Pancreas (tissue), 10 donors: ENCODE measurements at regions not wholly inside any gene's neighbourhood (a gene's known extent, or its start where the extent isn't known, plus 50 kb on each side); places are given as distances from the start of the nearest gene placed in this dataset.
A peak's percentile ranks its signal among the peaks of the same experiment; 100 is the strongest.

Experiments used
- ATAC-seq, 4 donors: fragments of 200-7000 bp; cut with Tn5 transposase; one replicate each; pipeline versions ENCODE4 v1.8.0 to v1.9.1; 2020; ENCODE audit warnings: mild to moderate bottlenecking in 4 of 4, moderate library complexity in 4 of 4
- DNase-seq, 6 donors: peaks; one replicate each; pipeline ENCODE4 v3.0.0-alpha.2; 2020
- FAIRE-seq: peaks from 2 replicates; lab custom pipeline; 2012; peaks lifted over from hg19 to GRCh38; lab: Jason Lieb, UNC
- H3K27ac ChIP-seq, 4 donors: fragments of 200-600 bp; sonication (generic); 1 replicate in 3 of 4; 2 replicates in 1 of 4; pipeline versions ENCODE4 v1.5.0 to v1.8.0; 2020
- H3K27me3 ChIP-seq, 4 donors: fragments of 200-600 bp; one replicate each; pipeline ENCODE4 v1.8.0; 2021
- H3K36me3 ChIP-seq, 3 donors: fragments of 200-600 bp; sonication (generic) in 1 of 3; one replicate each; pipeline versions ENCODE4 v1.5.0 to v1.8.0; 2020 to 2021
- H3K4me1 ChIP-seq, 3 donors: fragments of 200-600 bp; one replicate each; pipeline ENCODE4 v1.8.0; 2021
- H3K4me3 ChIP-seq, 4 donors: fragments of 200-600 bp; sonication (generic) in 2 of 4; one replicate each; pipeline versions ENCODE4 v1.5.0 to v1.8.0; 2020 to 2021
- H3K9me3 ChIP-seq, 4 donors: fragments of 200-600 bp; one replicate each; pipeline ENCODE4 v1.8.0; 2021
- WGBS, 2 donors: extraction: QIAGEN DNeasy Blood & Tissue Kit; methylation state at CpG; one replicate each; pipeline ENCODE4 v1.1.7; 2013; 5-methylcytosine and 5-hydroxymethylcytosine counted together
- intact Hi-C, 3 donors: fragments of 100-400 bp; cut with DNase I; formaldehyde crosslinking; loops; one replicate each; pipeline versions ENCODE4 v1.11.1 to v1.14.2; 2022
- TF ChIP-seq, protein P1 (sequence below), 4 donors: fragments of 200-600 bp; sonication (generic) in 3 of 4; IDR thresholded peaks; one replicate each; pipeline versions ENCODE4 v1.5.0 to v1.8.0; 2021; ENCODE audit warnings: antibody characterized with exemption in 4 of 4
- donor health status: healthy with polysubstance abuse.
- donor health status: DM: no; HTN: no; CAD: no; lungs with moderate emphysema.
- donor health status: DM: no; HTN: no; CAD: no.
- donor health status: control.
- donor health status: control.
- donor health status: Bipolar disorder and iron deficiency.
- donor health status: DM: yes; HTN: yes; CAD: no.
- donor health status: DM: no; HTN: no; CAD: no.
- donor health status: DM: no; HTN: no; CAD: no.
- donor health status: DM: yes; HTN: yes; CAD: no.

DNA sequence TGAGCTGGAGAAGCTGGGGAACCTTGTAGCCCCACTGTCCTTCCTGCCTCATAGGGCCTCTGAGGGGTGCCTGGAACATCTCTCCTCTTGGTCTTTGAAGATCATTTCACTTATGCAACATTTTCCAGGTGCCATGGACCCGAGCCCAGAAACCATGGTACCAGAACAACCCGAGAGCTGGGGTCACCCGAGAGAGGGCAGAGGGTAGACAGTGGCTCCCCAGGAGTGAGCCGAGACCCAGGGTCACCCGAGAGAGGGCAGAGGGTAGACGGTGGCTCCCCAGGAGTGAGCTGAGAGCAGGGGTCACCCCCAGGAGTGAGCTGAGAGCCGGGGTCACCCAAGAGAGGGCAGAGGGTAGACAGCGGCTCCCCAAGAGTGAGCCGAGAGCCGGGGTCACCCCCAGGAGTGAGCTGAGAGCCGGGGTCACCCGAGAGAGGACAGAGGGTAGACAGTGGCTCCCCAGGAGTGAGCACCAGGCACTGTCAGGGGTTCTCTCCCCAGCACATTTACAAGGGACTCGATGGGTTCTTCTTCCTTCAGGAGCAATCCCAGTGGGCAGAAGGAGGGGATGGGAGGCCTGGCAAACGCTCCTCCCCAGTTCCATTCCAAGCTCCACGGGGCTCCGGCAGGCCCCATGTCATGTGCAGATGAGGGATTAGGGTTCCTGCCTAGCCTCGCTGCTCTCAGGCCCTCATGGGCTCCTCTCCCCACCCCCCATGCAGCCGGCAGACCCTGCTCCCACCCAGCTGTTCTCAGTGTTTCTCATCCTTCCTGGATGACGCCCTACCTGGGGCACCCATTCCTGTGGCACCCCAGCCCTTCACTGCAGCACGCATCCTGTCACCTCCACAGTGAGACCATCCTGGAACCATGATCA lies 163.5 kb downstream of the RTP5 start:
- Histone ChIP-seq H3K4me3 (no peak overlapping the region), H3K27me3 (no peaks in the 10 kb centered on the region), H3K9me3 (no peaks in the 10 kb centered on the region), H3K4me1 (peaks cover 0 to 4% (median 0%) of the 10 kb centered on the region in 3 donors), H3K27ac (no peak overlapping the region), H3K36me3 (no peaks in the 10 kb centered on the region)
- 80 to 82% methylated on average over 19 to 20 of the region's 20 CpGs for WGBS, 2 donors
- DNase-seq (peak in 1 of 6 donors; percentile 20), ATAC-seq (no peak), FAIRE-seq (no peak)
- intact Hi-C loops, result no loop called here
- TF ChIP-seq, protein P1, sequence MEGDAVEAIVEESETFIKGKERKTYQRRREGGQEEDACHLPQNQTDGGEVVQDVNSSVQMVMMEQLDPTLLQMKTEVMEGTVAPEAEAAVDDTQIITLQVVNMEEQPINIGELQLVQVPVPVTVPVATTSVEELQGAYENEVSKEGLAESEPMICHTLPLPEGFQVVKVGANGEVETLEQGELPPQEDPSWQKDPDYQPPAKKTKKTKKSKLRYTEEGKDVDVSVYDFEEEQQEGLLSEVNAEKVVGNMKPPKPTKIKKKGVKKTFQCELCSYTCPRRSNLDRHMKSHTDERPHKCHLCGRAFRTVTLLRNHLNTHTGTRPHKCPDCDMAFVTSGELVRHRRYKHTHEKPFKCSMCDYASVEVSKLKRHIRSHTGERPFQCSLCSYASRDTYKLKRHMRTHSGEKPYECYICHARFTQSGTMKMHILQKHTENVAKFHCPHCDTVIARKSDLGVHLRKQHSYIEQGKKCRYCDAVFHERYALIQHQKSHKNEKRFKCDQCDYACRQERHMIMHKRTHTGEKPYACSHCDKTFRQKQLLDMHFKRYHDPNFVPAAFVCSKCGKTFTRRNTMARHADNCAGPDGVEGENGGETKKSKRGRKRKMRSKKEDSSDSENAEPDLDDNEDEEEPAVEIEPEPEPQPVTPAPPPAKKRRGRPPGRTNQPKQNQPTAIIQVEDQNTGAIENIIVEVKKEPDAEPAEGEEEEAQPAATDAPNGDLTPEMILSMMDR (IDR thresholded peaks at IDR 0.05), result no peak

DNA sequence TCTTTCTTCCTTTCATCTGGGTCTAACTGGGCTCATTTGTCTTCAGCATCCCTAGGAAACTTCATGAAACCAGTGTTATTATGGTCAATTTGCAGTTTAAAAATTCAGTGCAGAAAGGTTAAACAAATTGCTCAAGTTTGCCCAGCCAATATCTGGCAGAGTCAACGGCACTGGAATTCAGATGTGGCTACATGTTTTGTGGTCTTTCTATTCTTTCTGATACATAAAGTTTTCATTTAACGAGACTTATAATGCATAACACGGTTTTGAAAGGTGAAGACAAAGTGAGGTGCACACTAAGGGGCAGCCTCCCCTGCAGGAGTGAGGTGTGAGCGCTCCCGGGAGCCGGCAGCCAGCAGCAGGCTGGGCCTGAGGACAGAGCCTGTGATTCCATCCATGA lies 164.6 kb downstream of the RTP5 start:
- intact Hi-C loops, result no loop called here
- ATAC-seq, result no peak

DNA sequence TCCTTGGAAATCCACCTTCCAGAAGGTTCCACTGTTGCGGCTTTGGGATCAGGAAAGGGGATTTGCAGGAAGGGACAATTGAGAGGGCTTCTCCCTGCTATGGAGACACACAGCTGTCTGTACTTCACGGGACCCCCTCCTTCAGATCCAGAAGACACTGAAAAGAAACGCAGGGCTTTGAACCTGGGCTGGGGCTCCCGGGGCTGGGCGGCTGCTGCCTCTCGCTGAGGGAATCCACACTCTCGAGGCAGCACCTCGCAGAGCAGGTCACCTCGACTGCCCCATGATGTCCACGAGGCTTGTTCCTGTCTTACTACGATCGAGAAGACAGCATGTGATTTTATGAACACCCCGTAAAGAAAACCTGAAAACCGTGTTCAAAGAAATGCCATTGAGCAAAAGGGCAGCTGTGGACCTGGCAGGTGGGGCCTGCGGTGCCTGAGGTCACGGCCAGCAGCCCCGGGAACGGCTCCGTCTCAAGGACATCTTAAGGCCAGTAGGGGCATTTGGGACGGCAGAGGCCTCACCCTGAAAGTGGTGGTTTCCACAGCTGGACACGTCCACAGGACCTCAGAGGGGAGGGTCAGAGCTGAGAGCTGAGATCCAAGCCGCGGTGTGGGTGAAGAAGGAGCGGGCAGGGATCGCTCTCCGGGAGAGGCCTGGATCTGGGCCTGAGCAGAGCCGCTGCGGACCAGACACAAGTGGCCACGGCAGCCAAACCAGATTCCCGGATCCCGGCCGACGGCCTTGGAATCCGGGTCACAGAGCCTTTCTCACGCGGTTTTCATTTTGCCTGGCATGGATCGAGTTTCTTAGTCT lies 165.7 kb downstream of the RTP5 start:
- intact Hi-C loops, result no loop called here
- ATAC-seq (peak; percentile 12 to 81 (median 52)), FAIRE-seq (no peak), DNase-seq (peak in 3 of 6 donors; percentile 28 to 60 (median 42))
- Histone ChIP-seq H3K4me3 (no peak overlapping the region), H3K27me3 (no peaks in the 10 kb centered on the region), H3K27ac (peak overlapping the region in 1 of 4 donors; percentile 33), H3K36me3 (no peaks in the 10 kb centered on the region), H3K4me1 (peaks cover 0 to 4% (median 0%) of the 10 kb centered on the region in 3 donors), H3K9me3 (no peaks in the 10 kb centered on the region)
- WGBS, 2 donors, result 62 to 68% methylated on average over 37 of the region's 37 CpGs
- TF ChIP-seq, protein P1 (IDR thresholded peaks at IDR 0.05), result no peak

More for the DNA sequence above, 164.6 kb downstream of the RTP5 start:
- Histone ChIP-seq H3K27me3 (no peaks in the 10 kb centered on the region), H3K27ac (no peak overlapping the region), H3K36me3 (no peaks in the 10 kb centered on the region), H3K9me3 (no peaks in the 10 kb centered on the region), H3K4me3 (no peak overlapping the region), H3K4me1 (peaks cover 0 to 4% (median 0%) of the 10 kb centered on the region in 3 donors)
- 81 to 90% methylated on average over 6 of the region's 6 CpGs for WGBS, 2 donors
- DNase-seq (peak in 1 of 6 donors; percentile 26), FAIRE-seq (no peak)
- TF ChIP-seq, protein P1 (IDR thresholded peaks at IDR 0.05), result no peak

DNA sequence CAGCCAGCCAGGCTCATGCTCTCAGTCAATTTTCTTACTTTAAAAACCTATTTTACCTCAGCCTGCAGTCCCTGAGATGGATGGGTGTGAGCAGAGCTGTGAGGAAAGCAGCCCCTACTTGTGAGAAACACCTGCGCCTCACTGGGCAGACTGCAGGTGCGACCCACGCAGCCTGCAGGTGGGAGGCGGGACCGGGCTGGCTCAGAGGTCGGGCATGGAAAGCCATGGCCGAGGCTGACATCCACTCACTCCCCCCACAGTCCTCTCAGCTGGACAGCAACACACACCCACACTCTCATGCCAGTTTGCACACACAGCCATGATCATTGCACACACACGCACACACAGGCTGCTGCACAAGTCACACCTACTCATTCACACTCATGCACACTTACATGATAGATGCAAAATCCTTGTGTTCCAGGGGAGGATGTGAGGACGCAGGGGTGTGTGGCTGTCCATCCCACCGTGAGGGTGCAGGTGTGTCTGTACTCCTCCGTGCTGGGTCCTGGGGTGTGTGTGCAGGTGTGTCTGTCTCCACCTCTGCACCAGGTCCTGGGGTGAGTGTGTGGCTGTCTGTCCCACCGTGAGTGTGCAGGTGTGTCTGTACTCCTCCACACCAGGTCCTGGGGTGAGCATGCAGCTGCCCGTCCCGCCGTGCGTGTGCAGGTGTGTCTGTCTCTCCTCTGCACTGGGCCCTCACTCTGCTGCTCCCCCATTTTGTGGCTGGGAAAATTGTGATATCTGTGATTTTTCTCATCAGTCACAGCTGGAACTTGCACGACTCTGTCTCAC lies 166.5 kb downstream of the RTP5 start:
- WGBS, 2 donors, result 76 to 78% methylated on average over 17 of the region's 17 CpGs
- no peak overlapping the region for H3K4me3 ChIP-seq
- no peak for FAIRE-seq

More for the DNA sequence above, 166.5 kb downstream of the RTP5 start:
- no peaks in the 10 kb centered on the region for H3K9me3 ChIP-seq
- peak in 1 of 6 donors; percentile 41 for DNase-seq
- peaks cover 0 to 4% (median 0%) of the 10 kb centered on the region in 3 donors for H3K4me1 ChIP-seq
- no peaks in the 10 kb centered on the region for H3K27me3 ChIP-seq
- intact Hi-C loops, result no loop called here
- ATAC-seq, result peak in 2 of 4 donors; percentile 9 to 60
- no peaks in the 10 kb centered on the region for H3K36me3 ChIP-seq
- TF ChIP-seq, protein P1 (IDR thresholded peaks at IDR 0.05), result no peak
- H3K27ac ChIP-seq, result peak overlapping the region in 1 of 4 donors; percentile 33
